C4-2B (cell line): ENCODE measurements at regions not wholly inside any gene's neighbourhood (a gene's known extent, or its start where the extent isn't known, plus 50 kb on each side); places are given as distances from the start of the nearest gene placed in this dataset.

Experiments
- H3K27ac ChIP-seq: fragments of 450-650 bp; 2 replicates; pipeline ENCODE4 v1.5.1; 2017
- CTCF ChIP-seq: fragments of 450-650 bp; conservative IDR thresholded peaks from 2 replicates; pipeline ENCODE4 v1.5.1; 2017; ENCODE audit warnings: mild to moderate bottlenecking
- ZFX ChIP-seq: fragments of 450-650 bp; IDR thresholded peaks from 2 replicates; pipeline ENCODE4 v1.6.1; 2017

- TF ChIP-seq CTCF (no peak), ZFX (no peak)
- H3K27ac ChIP-seq = no peak overlapping the region
Observed at GRCh38 chr2:129181433-129181832, 798.0 kb upstream of the RAB6C start.

GRCh38 chr2:129181963-129182362 lies 797.5 kb upstream of the RAB6C start:
- H3K27ac ChIP-seq = no peak overlapping the region
- TF ChIP-seq CTCF = no peak
- no peak for TF ChIP-seq ZFX

- H3K27ac ChIP-seq = no peak overlapping the region
- TF ChIP-seq ZFX (no peak), CTCF (no peak)
Observed at GRCh38 chr2:129187343-129187742, 792.1 kb upstream of the RAB6C start.

GRCh38 chr2:129188451-129188850 lies 791.0 kb upstream of the RAB6C start:
- TF ChIP-seq CTCF (no peak), ZFX (no peak)
- H3K27ac ChIP-seq = no peak overlapping the region

GRCh38 chr2:129189617-129190319 lies 789.7 kb upstream of the RAB6C start:
- H3K27ac ChIP-seq = no peak overlapping the region
- no peak for TF ChIP-seq CTCF
- TF ChIP-seq ZFX = no peak

- no peak overlapping the region for H3K27ac ChIP-seq
Observed at GRCh38 chr2:129190494-129190893, 789.0 kb upstream of the RAB6C start.

GRCh38 chr2:129191530-129191929 lies 787.9 kb upstream of the RAB6C start:
- H3K27ac ChIP-seq = no peak overlapping the region
- TF ChIP-seq ZFX = no peak
- TF ChIP-seq CTCF = no peak

More at GRCh38 chr2:129190494-129190893, 789.0 kb upstream of the RAB6C start:
- TF ChIP-seq CTCF = no peak
- TF ChIP-seq ZFX = no peak
